ENCODE measurements at regions not wholly inside any gene's neighbourhood (a gene's known extent, or its start where the extent isn't known, plus 50 kb on each side); places are given as distances from the start of the nearest gene placed in this dataset.
"Not testable (repeated sequence)": the region's sequence is repeated elsewhere in the genome, so short reads cannot be mapped to it uniquely, and the experiment has no call there.

- DNase-seq: no peak
These were observed 50.9 kb upstream of the NXT1 start for GRCh38 chr20:23299673-23300050.

- DNase-seq: no peak
These were observed 51.5 kb upstream of the NXT1 start for GRCh38 chr20:23298926-23299672.

- DNase-seq: no peak
These were observed 52.4 kb upstream of the NXT1 start for GRCh38 chr20:23298155-23298554.

GRCh38 chr20:23296841-23297701 is 53.5 kb upstream of the NXT1 start:
- no peak for DNase-seq

- DNase-seq: no peak
These were observed 54.7 kb upstream of the NXT1 start for GRCh38 chr20:23295934-23296333.

- no peak for DNase-seq
These were observed 55.9 kb upstream of the NXT1 start for GRCh38 chr20:23294671-23295070.

- no peak for DNase-seq
These were observed 56.4 kb upstream of the NXT1 start for GRCh38 chr20:23294166-23294565.

- DNase-seq: peak; percentile 8
These were observed 56.9 kb upstream of the NXT1 start for GRCh38 chr20:23293689-23294088.

- DNase-seq: not testable (repeated sequence)
These were observed 58.3 kb upstream of the NXT1 start for GRCh38 chr20:23292311-23292710.

- no peak for DNase-seq
These were observed 58.9 kb upstream of the NXT1 start for GRCh38 chr20:23291575-23292240.

GRCh38 chr20:23290761-23291574 is 59.6 kb upstream of the NXT1 start:
- DNase-seq: no peak

- DNase-seq: no peak
These were observed 60.7 kb upstream of the NXT1 start for GRCh38 chr20:23289724-23290395.

- DNase-seq: no peak
These were observed 61.3 kb upstream of the NXT1 start for GRCh38 chr20:23289249-23289648.

GRCh38 chr20:23287354-23288190 is 63.0 kb upstream of the NXT1 start:
- no peak for DNase-seq

GRCh38 chr20:23286346-23286745 is 64.2 kb upstream of the NXT1 start:
- DNase-seq: no peak

- no peak for DNase-seq
These were observed 65.1 kb upstream of the NXT1 start for GRCh38 chr20:23285536-23285935.

GRCh38 chr20:23284009-23284408 is 66.6 kb upstream of the NXT1 start:
- no peak for DNase-seq

GRCh38 chr20:23283096-23283850 is 67.3 kb upstream of the NXT1 start:
- no peak for DNase-seq

GRCh38 chr20:23282546-23282945 is 68.0 kb upstream of the NXT1 start:
- no peak for DNase-seq

- no peak for DNase-seq
These were observed 68.5 kb upstream of the NXT1 start for GRCh38 chr20:23282111-23282510.

GRCh38 chr20:23279836-23280235 is 70.8 kb upstream of the NXT1 start:
- DNase-seq: no peak
